ENCODE measurements at regions not wholly inside any gene's neighbourhood (a gene's known extent, or its start where the extent isn't known, plus 50 kb on each side); places are given as distances from the start of the nearest gene placed in this dataset.

DNA sequence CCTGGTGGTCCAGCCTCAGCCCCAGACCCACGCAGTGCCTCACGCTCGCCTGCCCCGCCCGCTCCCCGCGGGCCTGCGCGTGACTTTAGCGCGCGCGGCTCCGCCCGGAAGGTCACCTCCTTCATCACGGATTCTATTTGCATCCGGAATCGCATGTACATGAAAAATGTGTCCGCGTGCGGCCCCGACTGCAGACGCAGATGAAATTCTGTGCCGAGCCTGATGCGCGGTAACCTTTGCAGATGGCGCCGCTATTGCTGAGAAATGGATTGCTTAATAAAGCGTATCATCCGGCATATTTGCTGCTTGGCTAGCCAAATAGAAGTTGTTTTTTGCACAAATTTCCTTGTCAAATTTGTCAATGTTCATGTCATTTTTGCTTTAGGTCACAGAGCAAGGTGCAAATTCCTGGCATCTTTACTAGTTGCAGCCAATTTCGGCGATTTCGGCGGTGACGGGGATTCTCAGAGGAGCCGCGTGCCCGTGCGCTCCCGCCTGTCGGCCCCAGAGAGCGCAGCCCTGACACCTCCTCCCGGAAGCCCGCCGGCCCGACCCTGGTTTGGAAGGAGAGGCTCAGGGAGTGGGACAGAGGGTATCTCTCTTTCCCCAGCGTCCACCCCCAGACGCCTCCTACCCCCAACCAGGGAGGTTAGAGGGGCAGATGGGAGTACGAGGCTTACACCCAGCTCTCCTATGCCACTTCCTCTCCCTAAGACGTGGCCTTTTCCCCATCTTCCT, 85.9 kb upstream of the PAX2 start:
- Histone ChIP-seq H3K4me3 (ENCODE audit: insufficient read depth, low read length, poor library complexity, severe bottlenecking) (no peak overlapping the region), H3K9ac (ENCODE audit: low read length) (no peak overlapping the region), H3K36me3 (ENCODE audit: low read length) (no peaks in the 10 kb centered on the region), H3K27me3 (ENCODE audit: low read length) (no peaks in the 10 kb centered on the region), H3K9me2 (replicated peaks; ENCODE audit: insufficient read depth, low read length) (no peaks in the 10 kb centered on the region), H3K79me2 (ENCODE audit: insufficient read depth, low read length) (no peaks in the 10 kb centered on the region), H2AFZ (ENCODE audit: low read depth, low read length, severe bottlenecking) (no peak overlapping the region), H3K27ac (ENCODE audit: low read depth, low read length) (no peak overlapping the region), H3K9me3 (ENCODE audit: insufficient read depth, low read length) (no peaks in the 10 kb centered on the region), H3K4me2 (ENCODE audit: low read depth, low read length, poor library complexity, severe bottlenecking) (no peak overlapping the region), H4K20me1 (ENCODE audit: low read depth, low read length) (no peaks in the 10 kb centered on the region), H3F3A (ENCODE audit: insufficient read depth) (no peaks in the 10 kb centered on the region)
- TF ChIP-seq, protein P1, sequence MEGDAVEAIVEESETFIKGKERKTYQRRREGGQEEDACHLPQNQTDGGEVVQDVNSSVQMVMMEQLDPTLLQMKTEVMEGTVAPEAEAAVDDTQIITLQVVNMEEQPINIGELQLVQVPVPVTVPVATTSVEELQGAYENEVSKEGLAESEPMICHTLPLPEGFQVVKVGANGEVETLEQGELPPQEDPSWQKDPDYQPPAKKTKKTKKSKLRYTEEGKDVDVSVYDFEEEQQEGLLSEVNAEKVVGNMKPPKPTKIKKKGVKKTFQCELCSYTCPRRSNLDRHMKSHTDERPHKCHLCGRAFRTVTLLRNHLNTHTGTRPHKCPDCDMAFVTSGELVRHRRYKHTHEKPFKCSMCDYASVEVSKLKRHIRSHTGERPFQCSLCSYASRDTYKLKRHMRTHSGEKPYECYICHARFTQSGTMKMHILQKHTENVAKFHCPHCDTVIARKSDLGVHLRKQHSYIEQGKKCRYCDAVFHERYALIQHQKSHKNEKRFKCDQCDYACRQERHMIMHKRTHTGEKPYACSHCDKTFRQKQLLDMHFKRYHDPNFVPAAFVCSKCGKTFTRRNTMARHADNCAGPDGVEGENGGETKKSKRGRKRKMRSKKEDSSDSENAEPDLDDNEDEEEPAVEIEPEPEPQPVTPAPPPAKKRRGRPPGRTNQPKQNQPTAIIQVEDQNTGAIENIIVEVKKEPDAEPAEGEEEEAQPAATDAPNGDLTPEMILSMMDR (IDR thresholded peaks at IDR 0.05; ENCODE audit: insufficient read depth, low read length, poor library complexity, severe bottlenecking) = no peak
- TF ChIP-seq EZH2phosphoT487 (conservative IDR thresholded peaks at IDR 0.05; ENCODE audit: low read length) = no peak

DNA sequence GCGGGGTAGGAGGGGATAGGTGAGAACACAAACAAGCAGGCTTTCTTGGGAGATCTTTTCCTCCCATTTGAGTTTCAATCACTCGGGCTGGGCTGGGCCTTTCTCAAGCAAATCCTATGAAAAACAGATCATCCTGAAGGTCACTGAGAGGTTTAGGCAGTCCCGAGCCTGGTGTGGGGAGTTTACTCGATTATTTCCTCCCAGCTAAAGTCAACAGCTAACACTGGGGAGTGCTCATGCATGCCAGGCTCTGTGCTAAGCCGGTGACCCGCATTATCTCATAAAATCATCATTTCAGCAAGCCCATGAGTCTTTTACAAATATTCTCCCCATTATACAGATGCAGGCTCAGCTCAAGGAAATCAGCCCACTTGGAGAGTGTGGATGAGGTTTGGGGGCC, 85.0 kb upstream of the PAX2 start:
- no peaks in the 10 kb centered on the region for H3K27me3 ChIP-seq (ENCODE audit: low read length)
- H3K4me2 ChIP-seq (ENCODE audit: low read depth, low read length, poor library complexity, severe bottlenecking) = no peak overlapping the region
- no peak overlapping the region for H3K9ac ChIP-seq (ENCODE audit: low read length)
- H3K36me3 ChIP-seq (ENCODE audit: low read length) = no peaks in the 10 kb centered on the region
- no peaks in the 10 kb centered on the region for H3K9me3 ChIP-seq (ENCODE audit: insufficient read depth, low read length)
- TF ChIP-seq, protein P1 (IDR thresholded peaks at IDR 0.05; ENCODE audit: insufficient read depth, low read length, poor library complexity, severe bottlenecking) = no peak
- TF ChIP-seq EZH2phosphoT487 (conservative IDR thresholded peaks at IDR 0.05; ENCODE audit: low read length) = no peak
- H3K79me2 ChIP-seq (ENCODE audit: insufficient read depth, low read length) = no peaks in the 10 kb centered on the region
- no peaks in the 10 kb centered on the region for H3F3A ChIP-seq (ENCODE audit: insufficient read depth)
- no peaks in the 10 kb centered on the region for H3K9me2 ChIP-seq (replicated peaks; ENCODE audit: insufficient read depth, low read length)
- no peaks in the 10 kb centered on the region for H4K20me1 ChIP-seq (ENCODE audit: low read depth, low read length)
- no peak overlapping the region for H3K27ac ChIP-seq (ENCODE audit: low read depth, low read length)
- no peak overlapping the region for H2AFZ ChIP-seq (ENCODE audit: low read depth, low read length, severe bottlenecking)
- H3K4me3 ChIP-seq (ENCODE audit: insufficient read depth, low read length, poor library complexity, severe bottlenecking) = no peak overlapping the region

DNA sequence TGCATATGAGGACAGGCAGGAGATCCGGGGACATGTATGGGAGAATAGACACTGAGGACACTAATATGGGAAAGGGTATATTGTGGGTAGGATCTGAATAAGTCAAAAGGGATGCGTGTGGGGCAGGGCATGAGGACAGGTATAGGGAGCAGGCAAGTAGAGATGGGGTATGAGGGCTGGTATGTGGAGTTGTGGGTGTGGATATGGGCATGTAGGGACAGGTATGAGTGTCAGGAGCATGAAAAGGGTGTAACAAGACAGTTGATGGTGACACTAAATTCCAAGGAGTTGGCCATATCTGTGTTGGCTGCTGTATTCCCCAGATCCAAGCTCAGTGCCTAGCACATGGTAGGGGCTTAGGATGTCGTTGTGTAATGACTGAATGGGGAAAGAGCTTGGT, 84.4 kb upstream of the PAX2 start:
- Histone ChIP-seq H3K79me2 (ENCODE audit: insufficient read depth, low read length) (no peaks in the 10 kb centered on the region), H3K9ac (ENCODE audit: low read length) (no peak overlapping the region), H3K4me2 (ENCODE audit: low read depth, low read length, poor library complexity, severe bottlenecking) (no peak overlapping the region), H4K20me1 (ENCODE audit: low read depth, low read length) (no peaks in the 10 kb centered on the region), H3F3A (ENCODE audit: insufficient read depth) (no peaks in the 10 kb centered on the region), H2AFZ (ENCODE audit: low read depth, low read length, severe bottlenecking) (no peak overlapping the region), H3K4me3 (ENCODE audit: insufficient read depth, low read length, poor library complexity, severe bottlenecking) (no peak overlapping the region), H3K27ac (ENCODE audit: low read depth, low read length) (no peak overlapping the region), H3K27me3 (ENCODE audit: low read length) (no peaks in the 10 kb centered on the region), H3K9me3 (ENCODE audit: insufficient read depth, low read length) (no peaks in the 10 kb centered on the region), H3K9me2 (replicated peaks; ENCODE audit: insufficient read depth, low read length) (no peaks in the 10 kb centered on the region), H3K36me3 (ENCODE audit: low read length) (no peaks in the 10 kb centered on the region)
- TF ChIP-seq EZH2phosphoT487 (conservative IDR thresholded peaks at IDR 0.05; ENCODE audit: low read length) = no peak

DNA sequence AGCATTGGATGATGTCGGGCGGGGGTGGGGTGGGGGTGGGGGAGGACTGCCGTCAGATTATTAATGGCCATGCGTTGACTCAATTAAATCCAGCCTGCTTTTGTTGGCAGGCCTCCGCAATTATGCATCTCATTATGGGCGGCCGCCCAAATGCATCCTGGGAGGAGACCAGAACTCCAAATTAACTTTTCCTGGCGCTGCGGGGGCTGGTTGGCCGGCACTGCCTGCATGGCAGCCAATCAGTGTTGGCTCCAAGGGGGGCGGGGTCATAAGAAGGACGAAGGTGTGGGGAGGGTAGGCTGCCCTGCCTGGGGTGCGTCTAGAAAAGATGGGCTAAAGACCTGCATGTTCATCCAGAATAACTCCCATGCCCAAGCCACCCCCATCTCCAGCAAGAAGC, 83.9 kb upstream of the PAX2 start:
- H3K4me2 ChIP-seq (ENCODE audit: low read depth, low read length, poor library complexity, severe bottlenecking) = no peak overlapping the region

More for the DNA sequence above, 83.9 kb upstream of the PAX2 start:
- no peak overlapping the region for H2AFZ ChIP-seq (ENCODE audit: low read depth, low read length, severe bottlenecking)
- no peaks in the 10 kb centered on the region for H3K27me3 ChIP-seq (ENCODE audit: low read length)
- TF ChIP-seq, protein P1 (IDR thresholded peaks at IDR 0.05; ENCODE audit: insufficient read depth, low read length, poor library complexity, severe bottlenecking) = no peak
- no peak for TF ChIP-seq EZH2phosphoT487 (conservative IDR thresholded peaks at IDR 0.05; ENCODE audit: low read length)
- no peak overlapping the region for H3K4me3 ChIP-seq (ENCODE audit: insufficient read depth, low read length, poor library complexity, severe bottlenecking)
- H3K9me2 ChIP-seq (replicated peaks; ENCODE audit: insufficient read depth, low read length) = no peaks in the 10 kb centered on the region
- H3K9ac ChIP-seq (ENCODE audit: low read length) = no peak overlapping the region
- H3K27ac ChIP-seq (ENCODE audit: low read depth, low read length) = no peak overlapping the region
- no peaks in the 10 kb centered on the region for H3F3A ChIP-seq (ENCODE audit: insufficient read depth)
- no peaks in the 10 kb centered on the region for H3K36me3 ChIP-seq (ENCODE audit: low read length)
- no peaks in the 10 kb centered on the region for H4K20me1 ChIP-seq (ENCODE audit: low read depth, low read length)
- no peaks in the 10 kb centered on the region for H3K79me2 ChIP-seq (ENCODE audit: insufficient read depth, low read length)
- H3K9me3 ChIP-seq (ENCODE audit: insufficient read depth, low read length) = no peaks in the 10 kb centered on the region
